Choroid plexus epithelial cell (primary cell): ENCODE measurements at regions not wholly inside any gene's neighbourhood (a gene's known extent, or its start where the extent isn't known, plus 50 kb on each side); places are given as distances from the start of the nearest gene placed in this dataset.
"Not testable (repeated sequence)": the region's sequence is repeated elsewhere in the genome, so short reads cannot be mapped to it uniquely, and the experiment has no call there.

Experiments
- DNase-seq: peaks from one replicate; pipeline ENCODE4 v3.0.0-alpha.2; 2010; ENCODE audit warnings: low read depth
- H3K4me3 ChIP-seq: 2 replicates; pipeline ENCODE4 v1.5.1; 2011; ENCODE audit warnings: low read depth, mild to moderate bottlenecking, control low read depth, low read length, moderate library complexity
- CTCF ChIP-seq: conservative IDR thresholded peaks from 2 replicates; pipeline ENCODE4 v1.5.1; 2011; ENCODE audit warnings: low read depth, mild to moderate bottlenecking, control low read depth, inconsistent platforms, low read length, moderate library complexity

- DNase-seq: peak; percentile 62
- no peak for TF ChIP-seq CTCF
- no peak overlapping the region for H3K4me3 ChIP-seq
Measured at GRCh38 chr5:143594902-143595818, 191.7 kb upstream of the NR3C1 start.

GRCh38 chr5:143593723-143594122 is 190.2 kb upstream of the NR3C1 start:
- no peak overlapping the region for H3K4me3 ChIP-seq
- no peak for TF ChIP-seq CTCF
- no peak for DNase-seq

DNA sequence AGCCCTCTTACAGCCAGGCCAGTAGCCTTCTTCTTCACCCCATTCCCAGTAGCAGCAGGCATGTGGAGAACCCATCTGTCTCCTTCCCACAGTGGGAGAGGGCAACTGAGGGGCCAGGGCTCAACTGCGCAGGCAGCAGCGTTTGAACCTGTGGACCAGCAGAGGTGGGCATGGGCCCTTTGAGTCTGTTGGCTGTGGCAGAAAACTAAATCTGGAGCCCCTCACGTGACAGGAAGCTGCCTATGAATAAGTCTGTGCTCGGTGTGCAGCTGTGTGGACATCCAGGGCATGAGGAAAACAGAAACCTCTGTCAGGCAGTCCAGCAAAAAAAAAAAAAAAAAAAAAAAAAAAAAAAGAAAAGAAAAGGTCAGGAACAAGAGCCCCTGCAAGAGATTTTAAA is 189.2 kb upstream of the NR3C1 start:
- H3K4me3 ChIP-seq: no peak overlapping the region
- no peak for TF ChIP-seq CTCF
- DNase-seq: peak; percentile 83

DNA sequence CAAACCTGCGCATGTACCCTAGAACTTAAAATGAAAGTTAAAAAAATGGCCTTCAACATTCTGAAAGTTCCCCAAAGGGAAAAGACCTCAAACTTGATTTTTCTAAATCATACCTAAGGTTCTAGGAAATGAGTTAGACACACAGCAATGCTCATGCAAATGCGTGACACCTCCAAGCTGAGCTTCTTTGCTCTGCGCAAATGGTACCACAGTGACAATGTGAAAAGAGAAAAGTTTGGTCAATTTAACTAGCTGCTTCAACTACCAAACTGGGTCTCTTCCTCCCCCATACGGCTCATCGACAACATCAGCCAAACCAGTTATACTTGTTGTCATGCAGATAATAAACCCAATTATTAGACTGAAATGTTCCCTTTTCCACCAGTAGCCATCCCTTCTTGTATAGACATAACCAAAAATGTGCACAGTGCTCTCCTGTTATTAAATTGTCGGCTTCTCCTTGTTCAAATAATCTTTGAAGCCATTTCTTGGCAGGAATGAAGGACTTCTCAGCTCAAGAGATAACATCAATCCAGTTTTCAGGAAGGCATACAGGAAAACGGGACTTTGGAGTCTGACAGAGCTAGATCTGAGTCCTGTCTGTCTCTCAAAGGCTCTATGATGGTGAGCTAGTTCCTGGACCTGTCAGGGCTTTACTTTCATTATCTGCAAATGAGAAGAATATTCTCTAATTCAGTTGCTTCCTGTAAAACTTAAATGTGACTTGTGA is 185.6 kb upstream of the NR3C1 start:
- no peak for TF ChIP-seq CTCF
- no peak for DNase-seq

DNA sequence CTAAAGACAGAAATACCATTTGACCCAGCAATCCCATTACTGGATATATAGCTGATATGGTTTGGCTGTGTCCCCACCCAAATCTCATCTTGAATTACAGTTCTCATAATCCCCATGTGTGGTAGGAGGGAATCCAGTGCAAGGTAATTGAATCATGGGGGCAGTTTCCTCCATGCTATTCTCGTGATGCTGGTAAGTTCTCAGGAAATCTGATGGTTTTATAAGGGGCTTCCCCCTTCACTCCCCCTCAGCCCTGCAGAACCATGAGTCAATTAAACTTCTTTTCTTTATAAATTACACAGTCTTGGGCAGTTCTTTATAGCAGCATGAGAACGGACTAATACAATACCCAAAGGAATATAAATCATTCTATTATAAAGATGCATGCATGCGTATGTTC is 184.6 kb upstream of the NR3C1 start:
- H3K4me3 ChIP-seq, DNase-seq: not testable (repeated sequence)

More for the DNA sequence above, 185.6 kb upstream of the NR3C1 start:
- no peak overlapping the region for H3K4me3 ChIP-seq

DNA sequence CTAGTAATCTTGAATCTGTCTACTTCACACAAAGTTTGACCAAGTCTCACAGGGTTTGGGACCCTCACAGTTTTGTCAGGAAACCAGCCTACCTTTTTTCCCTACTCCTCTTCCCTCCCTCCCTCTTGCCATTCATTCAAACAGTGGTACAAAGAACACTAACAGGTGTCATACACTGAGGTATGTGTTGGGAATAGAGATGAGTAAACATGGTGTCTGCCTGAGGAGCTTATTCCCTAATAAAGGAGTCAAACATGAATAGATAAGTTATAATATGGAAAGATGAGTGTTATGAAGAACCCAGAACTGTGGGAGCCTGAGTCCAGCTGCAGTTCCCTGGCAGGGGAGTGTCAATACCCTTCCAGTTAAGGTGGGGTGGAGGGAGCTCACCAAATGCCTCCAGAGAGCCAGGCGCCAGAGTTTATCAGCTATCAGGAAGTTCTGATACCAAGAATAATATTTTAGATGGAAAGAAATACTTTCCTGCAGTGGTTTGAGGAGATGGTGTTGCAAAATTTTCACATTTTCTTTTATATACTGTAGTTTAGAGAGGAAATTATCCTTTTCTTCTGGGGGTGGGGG is 183.4 kb upstream of the NR3C1 start:
- no peak overlapping the region for H3K4me3 ChIP-seq
- no peak for TF ChIP-seq CTCF
- DNase-seq: no peak

- no peak for TF ChIP-seq CTCF
- no peak overlapping the region for H3K4me3 ChIP-seq
- DNase-seq: no peak
Measured at GRCh38 chr5:143585970-143586369, 182.5 kb upstream of the NR3C1 start.
